Omental fat pad (tissue), 3 donors: ENCODE measurements at regions not wholly inside any gene's neighbourhood (a gene's known extent, or its start where the extent isn't known, plus 50 kb on each side); places are given as distances from the start of the nearest gene placed in this dataset.

Experiments
- ATAC-seq: fragments of 150-250 bp; one replicate; pipeline ENCODE4 v1.9.1; 2016; ENCODE audit warnings: mild to moderate bottlenecking, moderate library complexity; ENCODE audit not compliant: low FRiP score
- DNase-seq: peaks from one replicate; pipeline ENCODE4 v3.0.0-alpha.2; 2019; ENCODE audit warnings: low spot score
- CTCF ChIP-seq, 3 donors: fragments of 450-650 bp; IDR thresholded peaks; one replicate each; pipeline ENCODE4 v1.5.1; 2016 to 2017; ENCODE audit warnings: antibody characterized with exemption in 3 of 3, mild to moderate bottlenecking in 3 of 3, moderate library complexity in 2 of 3

- DNase-seq: no peak
- no peak for TF ChIP-seq CTCF (IDR thresholded peaks at IDR 0.05)
- ATAC-seq: no peak
Observed at GRCh38 chr10:43751646-43752045, 103.0 kb upstream of the ZNF32 start.

- TF ChIP-seq CTCF (IDR thresholded peaks at IDR 0.05): no peak
- ATAC-seq: no peak
- no peak for DNase-seq
Observed at GRCh38 chr10:43749940-43750552, 101.4 kb upstream of the ZNF32 start.

GRCh38 chr10:43749145-43749576, 100.5 kb upstream of the ZNF32 start:
- no peak for ATAC-seq
- no peak for TF ChIP-seq CTCF (IDR thresholded peaks at IDR 0.05)
- no peak for DNase-seq

- no peak for TF ChIP-seq CTCF (IDR thresholded peaks at IDR 0.05)
- ATAC-seq (no peak), DNase-seq (no peak)
Observed at GRCh38 chr10:43748560-43748959, 99.9 kb upstream of the ZNF32 start.

- no peak for TF ChIP-seq CTCF (IDR thresholded peaks at IDR 0.05)
- DNase-seq (no peak), ATAC-seq (no peak)
Observed at GRCh38 chr10:43746906-43747305, 98.2 kb upstream of the ZNF32 start.

- ATAC-seq (no peak), DNase-seq (no peak)
- TF ChIP-seq CTCF (IDR thresholded peaks at IDR 0.05): no peak
Observed at GRCh38 chr10:43739161-43739560, 90.5 kb upstream of the ZNF32 start.

GRCh38 chr10:43737003-43737402, 88.3 kb upstream of the ZNF32 start:
- DNase-seq (no peak), ATAC-seq (no peak)
- TF ChIP-seq CTCF (IDR thresholded peaks at IDR 0.05): no peak
